Omental fat pad (tissue), 3 donors: ENCODE measurements at regions not wholly inside any gene's neighbourhood (a gene's known extent, or its start where the extent isn't known, plus 50 kb on each side); places are given as distances from the start of the nearest gene placed in this dataset.

Source experiments
- ATAC-seq: fragments of 150-250 bp; one replicate; pipeline ENCODE4 v1.9.1; 2016; ENCODE audit warnings: mild to moderate bottlenecking, moderate library complexity; ENCODE audit not compliant: low FRiP score
- DNase-seq: peaks from one replicate; pipeline ENCODE4 v3.0.0-alpha.2; 2019; ENCODE audit warnings: low spot score
- CTCF ChIP-seq, 3 donors: fragments of 450-650 bp; IDR thresholded peaks; one replicate each; pipeline ENCODE4 v1.5.1; 2016 to 2017; ENCODE audit warnings: antibody characterized with exemption in 3 of 3, mild to moderate bottlenecking in 3 of 3, moderate library complexity in 2 of 3

- no peak for ATAC-seq
- DNase-seq = no peak
- no peak for TF ChIP-seq CTCF (IDR thresholded peaks at IDR 0.05)
Observed at GRCh38 chr18:70503060-70503459, 214.2 kb downstream of the SOCS6 start.

DNA sequence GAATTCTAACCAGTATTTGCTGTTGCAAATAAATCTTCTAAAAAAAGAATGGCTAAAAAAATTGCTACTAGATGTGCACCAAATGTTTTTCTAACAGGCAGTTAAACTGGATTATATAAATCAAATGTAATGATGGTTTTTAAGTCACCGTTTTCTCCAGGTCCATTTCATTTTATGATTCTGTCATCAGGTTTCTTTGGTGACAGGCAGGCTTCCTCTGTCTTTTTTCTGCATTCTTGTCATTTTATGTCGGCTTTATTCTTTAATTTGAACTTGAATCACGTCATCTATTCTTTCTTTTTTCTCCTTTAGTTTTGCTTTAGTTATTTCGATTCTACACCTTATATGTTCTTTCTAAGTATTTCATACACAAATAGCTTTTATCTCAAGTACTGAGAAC lies 212.5 kb downstream of the SOCS6 start:
- no peak for ATAC-seq
- TF ChIP-seq CTCF (IDR thresholded peaks at IDR 0.05) = no peak
- no peak for DNase-seq

DNA sequence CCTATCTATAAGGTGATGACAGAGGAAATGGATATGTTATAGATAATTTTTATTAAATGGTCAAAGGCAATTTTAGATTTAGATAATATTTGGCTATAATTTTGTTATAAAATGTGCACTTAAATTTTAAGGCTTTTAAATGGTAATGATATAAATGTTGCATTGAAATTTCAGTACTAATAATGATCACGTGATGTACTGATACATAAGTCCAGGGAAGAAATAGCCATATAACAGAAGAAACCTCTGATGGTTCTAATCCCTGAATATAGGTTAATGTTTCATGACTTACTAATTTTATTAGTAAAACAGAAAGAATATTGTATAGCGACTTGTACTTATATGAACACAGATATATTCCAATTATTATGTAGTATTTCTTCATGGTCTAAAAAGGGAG lies 211.9 kb downstream of the SOCS6 start:
- no peak for ATAC-seq
- DNase-seq = no peak
- no peak for TF ChIP-seq CTCF (IDR thresholded peaks at IDR 0.05)

- DNase-seq (no peak), ATAC-seq (no peak)
- TF ChIP-seq CTCF (IDR thresholded peaks at IDR 0.05) = no peak
Observed at GRCh38 chr18:70499218-70499691, 210.4 kb downstream of the SOCS6 start.

DNA sequence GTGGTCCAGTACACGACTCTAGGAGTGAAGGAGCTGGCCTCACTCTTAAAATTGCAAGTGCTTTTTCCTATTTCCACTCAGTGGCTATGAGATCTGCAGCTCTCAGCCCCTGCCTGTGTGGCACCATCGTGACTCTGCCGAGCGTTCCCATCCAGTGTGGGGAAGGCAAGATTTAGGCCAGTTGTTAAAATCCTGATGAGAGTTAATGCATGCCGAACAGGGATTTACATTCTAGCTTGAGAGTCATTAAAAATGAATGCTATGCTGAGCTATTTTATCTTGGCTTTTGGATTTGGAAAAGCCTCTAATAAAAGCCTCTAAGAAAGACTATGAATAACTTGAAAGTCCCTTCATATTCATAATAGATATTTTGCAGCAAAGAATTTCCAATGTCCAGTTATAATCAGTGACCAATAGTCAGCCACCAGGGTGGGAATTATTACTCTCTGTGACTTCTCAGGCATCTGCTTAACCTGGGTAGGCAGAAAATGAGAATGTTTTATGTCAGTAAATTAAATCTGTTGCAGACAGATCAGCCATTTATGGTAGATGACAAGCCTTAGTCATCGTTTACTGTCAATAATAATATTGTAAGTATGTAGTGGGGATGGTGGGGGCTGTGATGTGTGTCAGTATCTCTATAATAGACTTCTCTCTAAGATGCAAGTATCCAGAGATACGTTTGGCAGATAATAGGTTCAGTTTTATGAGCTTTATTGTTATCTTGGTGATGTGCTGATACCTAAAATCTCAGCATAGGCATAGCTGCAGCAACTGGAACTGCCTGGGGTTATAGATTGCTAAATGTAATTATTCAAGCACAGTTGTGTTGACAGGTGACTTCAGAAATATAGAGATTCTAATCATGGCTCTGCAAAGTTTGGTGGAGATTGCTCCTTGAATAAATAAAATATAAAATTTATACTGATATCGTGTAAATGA lies 207.8 kb downstream of the SOCS6 start:
- no peak for TF ChIP-seq CTCF (IDR thresholded peaks at IDR 0.05)
- ATAC-seq (no peak), DNase-seq (no peak)

DNA sequence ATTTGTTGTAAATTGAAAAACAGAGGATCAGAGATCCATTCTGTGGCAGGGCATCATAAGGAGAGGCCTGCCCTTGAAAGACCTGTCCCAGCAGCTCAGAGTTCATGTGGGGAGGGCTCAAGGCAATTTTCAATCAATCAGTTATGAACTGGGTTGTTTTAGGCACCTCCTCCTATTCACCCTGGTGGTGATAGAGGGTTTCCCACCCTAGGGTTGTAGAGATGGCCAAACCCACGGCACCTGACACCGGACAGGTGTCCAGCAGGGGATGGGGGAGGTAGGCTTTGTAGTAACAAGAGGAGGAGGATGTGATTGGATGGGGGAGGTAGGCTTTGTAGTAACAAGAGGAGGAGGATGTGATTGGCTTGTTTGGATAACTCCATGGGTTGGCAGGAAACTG lies 205.7 kb downstream of the SOCS6 start:
- no peak for TF ChIP-seq CTCF (IDR thresholded peaks at IDR 0.05)
- no peak for ATAC-seq
- no peak for DNase-seq

- TF ChIP-seq CTCF (IDR thresholded peaks at IDR 0.05) = no peak
- DNase-seq (no peak), ATAC-seq (no peak)
Observed at GRCh38 chr18:70493461-70493860, 204.6 kb downstream of the SOCS6 start.
